Right cardiac atrium (tissue), 5 donors: ENCODE measurements at regions not wholly inside any gene's neighbourhood (a gene's known extent, or its start where the extent isn't known, plus 50 kb on each side); places are given as distances from the start of the nearest gene placed in this dataset.
"Not testable (repeated sequence)": the region's sequence is repeated elsewhere in the genome, so short reads cannot be mapped to it uniquely, and the experiment has no call there.

ENCODE experiments used
- ATAC-seq, 2 donors: fragments of 200-7000 bp; cut with Tn5 transposase; one replicate each; pipeline versions ENCODE4 v1.8.0 to v1.9.1; 2020; ENCODE audit warnings: moderate library complexity in 2 of 2, mild to moderate bottlenecking in 1 of 2
- DNase-seq, 3 donors: peaks; one replicate each; pipeline ENCODE4 v3.0.0-alpha.2; 2020
- H3K27ac ChIP-seq: one replicate; pipeline ENCODE4 v1.5.1; 2013; ENCODE audit warnings: mild to moderate bottlenecking, low read length, control low read depth, moderate library complexity
- H3K27me3 ChIP-seq: one replicate; pipeline ENCODE4 v1.6.1; 2013; ENCODE audit not compliant: control insufficient read depth, insufficient read depth
- H3K4me1 ChIP-seq: one replicate; pipeline ENCODE4 v1.6.1; 2013; ENCODE audit warnings: low read length; ENCODE audit not compliant: control insufficient read depth, insufficient read depth
- H3K4me3 ChIP-seq: one replicate; pipeline ENCODE4 v1.5.1; 2013; ENCODE audit warnings: low read length, control low read depth
- H3K9me3 ChIP-seq: one replicate; pipeline ENCODE4 v1.6.1; 2013; ENCODE audit warnings: low read length; ENCODE audit not compliant: control insufficient read depth
- WGBS: extraction: QIAGEN DNeasy Blood & Tissue Kit; methylation state at CpG from one replicate; pipeline ENCODE4 v1.1.7; 2013; 5-methylcytosine and 5-hydroxymethylcytosine counted together
- intact Hi-C, 4 donors: fragments of 100-400 bp; cut with DNase I; formaldehyde crosslinking; loops; one replicate each; pipeline versions ENCODE4 v1.11.0 to v1.14.0; 2022 to 2023
- donor health status: healthy with polysubstance abuse.
- donor health status: DM: no; HTN: yes; CAD: no.
- donor health status: DM: no; HTN: no; CAD: no.
- donor health status: DM: no; HTN: yes; CAD: no; lungs with severe emphysema.
- donor health status: DM: yes; HTN: yes; CAD: no.

GRCh38 chr21:16116798-16117197 lies 387.0 kb downstream of the USP25 start:
- intact Hi-C loops: no loop called here
- ATAC-seq (no peak), DNase-seq (no peak)
- H3K4me3 ChIP-seq: no peak overlapping the region
- 88% methylated on average over 1 of the region's 1 CpG for WGBS
- H3K9me3 ChIP-seq: no peaks in the 10 kb centered on the region
- H3K4me1 ChIP-seq: peaks cover 2% of the 10 kb centered on the region
- no peaks in the 10 kb centered on the region for H3K27me3 ChIP-seq
- H3K27ac ChIP-seq: no peak overlapping the region

- no peak for ATAC-seq
- 47% methylated on average over 4 of the region's 4 CpGs for WGBS
- Histone ChIP-seq H3K27ac (no peak overlapping the region), H3K4me1 (peaks cover 2% of the 10 kb centered on the region), H3K4me3 (no peak overlapping the region), H3K27me3 (no peaks in the 10 kb centered on the region), H3K9me3 (no peaks in the 10 kb centered on the region)
- intact Hi-C loops: no loop called here
- DNase-seq: no peak
Measured at GRCh38 chr21:16117331-16117730, 387.5 kb downstream of the USP25 start.

GRCh38 chr21:16117851-16118590 lies 388.2 kb downstream of the USP25 start:
- ATAC-seq: no peak
- DNase-seq: no peak
- peak overlapping the region; percentile 34 for H3K4me3 ChIP-seq
- no peaks in the 10 kb centered on the region for H3K27me3 ChIP-seq
- 53% methylated on average over 8 of the region's 8 CpGs for WGBS
- H3K9me3 ChIP-seq: no peaks in the 10 kb centered on the region
- peaks cover 2% of the 10 kb centered on the region for H3K4me1 ChIP-seq
- no peak overlapping the region for H3K27ac ChIP-seq
- intact Hi-C loops: no loop called here

- H3K9me3 ChIP-seq: no peaks in the 10 kb centered on the region
- H3K4me3 ChIP-seq: no peak overlapping the region
- ATAC-seq (no peak), DNase-seq (no peak)
- H3K27ac ChIP-seq: no peak overlapping the region
- intact Hi-C loops: no loop called here
- WGBS: 76% methylated on average over 5 of the region's 5 CpGs
- H3K27me3 ChIP-seq: no peaks in the 10 kb centered on the region
- H3K4me1 ChIP-seq: no peaks in the 10 kb centered on the region
Measured at GRCh38 chr21:16124378-16125138, 394.8 kb downstream of the USP25 start.

GRCh38 chr21:16125274-16125673 lies 395.5 kb downstream of the USP25 start:
- ATAC-seq: no peak
- H3K27me3 ChIP-seq: no peaks in the 10 kb centered on the region
- H3K27ac ChIP-seq: no peak overlapping the region
- 69% methylated on average over 6 of the region's 6 CpGs for WGBS
- intact Hi-C loops: no loop called here
- H3K9me3 ChIP-seq: no peaks in the 10 kb centered on the region
- H3K4me3 ChIP-seq: no peak overlapping the region
- no peaks in the 10 kb centered on the region for H3K4me1 ChIP-seq
- no peak for DNase-seq

- intact Hi-C loops, ATAC-seq: not testable (repeated sequence)
- WGBS: 90% methylated on average over 8 of the region's 8 CpGs
Measured at GRCh38 chr21:16132453-16132852, 402.7 kb downstream of the USP25 start.

GRCh38 chr21:16133248-16133647 lies 403.5 kb downstream of the USP25 start:
- ATAC-seq (no peak), DNase-seq (peak in 1 of 3 donors; percentile 26)
- Histone ChIP-seq H3K27ac (no peak overlapping the region), H3K4me1 (no peaks in the 10 kb centered on the region), H3K4me3 (no peak overlapping the region), H3K27me3 (no peaks in the 10 kb centered on the region), H3K9me3 (no peaks in the 10 kb centered on the region)
- intact Hi-C loops: no loop called here
- 90% methylated on average over 11 of the region's 11 CpGs for WGBS

More at GRCh38 chr21:16132453-16132852, 402.7 kb downstream of the USP25 start:
- not testable (repeated sequence) for H3K9me3 ChIP-seq, H3K27me3 ChIP-seq, H3K4me3 ChIP-seq, H3K4me1 ChIP-seq, DNase-seq, H3K27ac ChIP-seq

- 77% methylated on average over 5 of the region's 5 CpGs for WGBS
- DNase-seq: no peak
- ATAC-seq: no peak
- H3K4me3 ChIP-seq: no peak overlapping the region
- no peaks in the 10 kb centered on the region for H3K27me3 ChIP-seq
- H3K9me3 ChIP-seq: no peaks in the 10 kb centered on the region
- no peak overlapping the region for H3K27ac ChIP-seq
- no peaks in the 10 kb centered on the region for H3K4me1 ChIP-seq
- intact Hi-C loops: no loop called here
Measured at GRCh38 chr21:16134134-16134533, 404.4 kb downstream of the USP25 start.

DNA sequence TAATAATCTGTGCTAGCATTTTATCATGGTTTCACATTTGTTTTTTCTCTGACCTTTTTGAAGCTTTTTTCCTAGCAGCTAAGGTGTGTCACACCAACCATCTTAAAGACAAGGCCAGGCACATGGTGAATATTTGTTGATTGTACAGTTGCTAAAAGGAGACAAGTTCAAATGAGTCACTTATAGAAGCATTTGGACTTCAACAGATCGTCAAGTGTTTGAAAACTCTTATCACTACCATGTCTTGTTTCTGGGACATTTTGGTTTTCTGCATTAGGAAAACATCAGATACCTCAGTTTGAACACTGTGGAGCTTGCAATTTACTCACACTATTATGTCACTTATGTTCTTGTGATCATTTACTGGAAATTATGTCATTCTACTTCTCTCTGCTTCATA lies 407.3 kb downstream of the USP25 start:
- intact Hi-C loops: no loop called here
- Histone ChIP-seq H3K4me1 (no peaks in the 10 kb centered on the region), H3K27ac (no peak overlapping the region), H3K27me3 (no peaks in the 10 kb centered on the region), H3K9me3 (no peaks in the 10 kb centered on the region), H3K4me3 (no peak overlapping the region)
- ATAC-seq (no peak), DNase-seq (no peak)
- WGBS: 25% methylated on average over 1 of the region's 1 CpG

DNA sequence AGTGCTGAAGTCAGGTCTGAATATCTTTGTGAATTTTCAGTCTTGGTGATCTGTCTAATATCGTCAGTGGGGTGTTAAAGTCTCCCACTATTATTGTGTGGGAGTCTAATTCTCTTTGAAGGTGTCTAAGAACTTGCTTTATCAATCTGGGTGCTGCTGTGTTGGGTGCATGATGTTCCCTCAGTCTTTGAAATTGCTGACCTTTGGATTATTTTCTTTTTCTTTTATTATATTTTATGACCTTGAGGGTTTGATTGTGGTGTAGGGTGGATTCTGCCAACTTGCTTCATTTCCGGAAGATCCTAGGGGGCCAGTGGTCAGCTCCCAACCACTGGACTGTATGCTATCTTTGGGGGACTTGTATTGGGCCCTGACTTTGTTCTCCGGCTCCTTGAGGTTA lies 415.3 kb downstream of the USP25 start:
- intact Hi-C loops: no loop called here
- H3K4me1 ChIP-seq: no peaks in the 10 kb centered on the region
- H3K27me3 ChIP-seq: no peaks in the 10 kb centered on the region
- 96% methylated on average over 3 of the region's 3 CpGs for WGBS
- no peak overlapping the region for H3K27ac ChIP-seq
- ATAC-seq: no peak
- DNase-seq: no peak
- no peaks in the 10 kb centered on the region for H3K9me3 ChIP-seq
- no peak overlapping the region for H3K4me3 ChIP-seq

- DNase-seq (no peak), ATAC-seq (no peak)
- intact Hi-C loops: no loop called here
- Histone ChIP-seq H3K27me3 (no peaks in the 10 kb centered on the region), H3K9me3 (no peaks in the 10 kb centered on the region), H3K4me3 (no peak overlapping the region), H3K27ac (no peak overlapping the region), H3K4me1 (no peaks in the 10 kb centered on the region)
- 91% methylated on average over 7 of the region's 7 CpGs for WGBS
Measured at GRCh38 chr21:16145479-16145878, 415.7 kb downstream of the USP25 start.
